ENCODE measurements at regions not wholly inside any gene's neighbourhood (a gene's known extent, or its start where the extent isn't known, plus 50 kb on each side); places are given as distances from the start of the nearest gene placed in this dataset.

DNA sequence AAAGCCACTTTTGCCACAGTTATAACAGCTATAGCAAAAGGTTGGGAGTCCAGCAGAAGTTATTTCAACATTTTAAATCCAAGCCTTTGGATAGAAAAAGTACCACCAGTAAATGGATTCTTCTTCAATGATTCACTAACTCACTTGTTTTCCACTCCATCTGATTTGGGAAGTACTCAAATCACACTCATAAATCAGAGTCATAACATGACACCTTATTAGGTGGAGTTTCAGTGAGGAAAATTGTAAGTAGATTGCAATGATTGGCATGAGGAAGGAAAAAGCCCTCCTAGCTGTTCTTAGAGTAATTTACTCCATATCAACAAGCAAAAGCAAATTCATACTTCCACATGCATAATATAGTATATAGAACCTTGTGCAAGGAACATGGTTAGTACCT lies 132.9 kb downstream of the NR4A2 start:
- H3K4me1 ChIP-seq: peaks cover 0 to 28% (median 0%) of the 10 kb centered on the region in 3 donors
- H3K36me3 ChIP-seq: no peaks in the 10 kb centered on the region
- H3K9me3 ChIP-seq: no peaks in the 10 kb centered on the region
- peak overlapping the region in 2 of 4 donors; percentile 34 to 57 for H3K27ac ChIP-seq
- TF ChIP-seq CTCF (IDR thresholded peaks at IDR 0.05): no peak
- TF ChIP-seq POLR2A (IDR thresholded peaks at IDR 0.05): no peak
- intact Hi-C loops (cut with DNase I): no loop called here
- DNase-seq: no peak
- no peak overlapping the region for H3K4me3 ChIP-seq
- H3K27me3 ChIP-seq: no peaks in the 10 kb centered on the region

DNA sequence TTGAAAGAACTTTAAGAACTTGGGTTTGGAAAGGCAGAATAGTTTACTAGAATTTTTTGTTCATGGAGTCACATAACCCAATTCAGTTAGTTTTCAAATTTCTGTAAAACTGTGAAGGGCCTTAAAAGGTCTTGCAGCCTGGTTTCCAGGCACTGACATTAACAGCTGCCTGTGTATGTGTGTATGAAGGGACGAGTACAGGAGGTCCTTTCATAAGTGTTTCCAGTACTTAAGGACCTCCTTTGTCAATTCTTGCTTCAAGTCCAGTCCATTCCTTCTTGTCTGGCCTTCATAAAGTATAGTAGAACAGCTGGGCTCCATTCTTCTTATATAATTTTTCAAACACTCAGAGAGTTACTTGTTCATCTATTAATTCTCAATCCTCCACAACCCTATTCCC lies 136.5 kb downstream of the NR4A2 start:
- Histone ChIP-seq H3K4me1 (peaks cover 0 to 40% (median 4%) of the 10 kb centered on the region in 3 donors), H3K27me3 (no peaks in the 10 kb centered on the region), H3K36me3 (no peaks in the 10 kb centered on the region), H3K27ac (no peak overlapping the region), H3K9me3 (no peaks in the 10 kb centered on the region), H3K4me3 (no peak overlapping the region)
- TF ChIP-seq CTCF (IDR thresholded peaks at IDR 0.05): no peak
- no peak for TF ChIP-seq POLR2A (IDR thresholded peaks at IDR 0.05)
- intact Hi-C loops (cut with DNase I): no loop called here
- 73 to 88% methylated on average over 1 of the region's 1 CpG for WGBS, 2 donors
- DNase-seq: no peak

DNA sequence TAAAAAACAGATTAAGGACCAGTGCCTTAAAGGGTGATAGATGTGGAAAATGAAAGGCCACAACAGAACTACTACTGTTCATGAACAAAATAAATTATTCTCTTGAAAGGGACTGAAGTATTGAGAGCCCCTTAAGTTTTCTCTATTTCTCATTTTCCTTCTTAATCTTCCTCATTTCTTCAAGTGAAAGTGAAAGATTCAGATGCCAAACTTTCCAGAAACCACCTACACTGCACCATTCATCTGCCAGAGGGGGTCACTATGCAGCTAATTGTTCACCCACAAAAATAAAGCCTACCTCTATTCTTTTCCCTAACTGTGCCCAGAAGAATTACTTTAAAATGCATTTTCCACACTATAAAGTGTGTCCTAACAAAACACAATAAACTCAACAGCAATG lies 140.1 kb downstream of the NR4A2 start:
- intact Hi-C loops (cut with DNase I): no loop called here

GRCh38 chr2:156191527-156191926 lies 141.0 kb downstream of the NR4A2 start:
- intact Hi-C loops (cut with DNase I): no loop called here

More for the DNA sequence above, 140.1 kb downstream of the NR4A2 start:
- TF ChIP-seq CTCF (IDR thresholded peaks at IDR 0.05): no peak
- no peak for TF ChIP-seq POLR2A (IDR thresholded peaks at IDR 0.05)
- H3K4me1 ChIP-seq: peaks cover 0 to 32% (median 4%) of the 10 kb centered on the region in 3 donors
- H3K36me3 ChIP-seq: no peaks in the 10 kb centered on the region
- H3K27ac ChIP-seq: no peak overlapping the region
- H3K27me3 ChIP-seq: no peaks in the 10 kb centered on the region
- H3K4me3 ChIP-seq: no peak overlapping the region
- DNase-seq: no peak
- no peaks in the 10 kb centered on the region for H3K9me3 ChIP-seq

DNA sequence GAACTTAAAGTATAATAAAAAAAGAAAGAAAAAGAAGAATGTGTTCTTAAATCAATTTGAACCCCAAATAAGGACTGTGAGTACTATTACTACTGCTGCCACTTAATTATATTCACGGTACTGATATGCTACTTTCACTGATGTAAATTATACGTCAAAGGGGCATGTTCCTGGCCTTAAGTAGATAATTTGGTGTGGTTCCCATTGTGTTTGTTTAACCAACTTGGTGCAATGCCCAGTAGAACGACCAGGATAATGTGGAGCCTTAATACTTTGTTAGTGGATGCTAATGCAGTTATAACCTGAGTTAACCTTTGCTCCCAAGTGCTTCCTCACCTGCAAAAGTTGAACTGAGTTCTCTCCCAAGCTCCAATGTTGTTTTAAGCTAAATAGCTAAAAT lies 142.0 kb downstream of the NR4A2 start:
- no peak for DNase-seq
- no peak overlapping the region for H3K27ac ChIP-seq
- peaks cover 0 to 32% (median 4%) of the 10 kb centered on the region in 3 donors for H3K4me1 ChIP-seq
- intact Hi-C loops (cut with DNase I): no loop called here
- no peak overlapping the region for H3K4me3 ChIP-seq
- no peak for TF ChIP-seq POLR2A (IDR thresholded peaks at IDR 0.05)
- TF ChIP-seq CTCF (IDR thresholded peaks at IDR 0.05): no peak
- 51 to 52% methylated on average over 3 of the region's 3 CpGs for WGBS, 2 donors
- H3K27me3 ChIP-seq: no peaks in the 10 kb centered on the region
- H3K36me3 ChIP-seq: no peaks in the 10 kb centered on the region
- no peaks in the 10 kb centered on the region for H3K9me3 ChIP-seq

More at GRCh38 chr2:156191527-156191926, 141.0 kb downstream of the NR4A2 start:
- H3K27ac ChIP-seq: no peak overlapping the region
- no peak for DNase-seq
- H3K9me3 ChIP-seq: no peaks in the 10 kb centered on the region
- H3K36me3 ChIP-seq: no peaks in the 10 kb centered on the region
- no peak overlapping the region for H3K4me3 ChIP-seq
- TF ChIP-seq POLR2A (IDR thresholded peaks at IDR 0.05) (no peak), CTCF (IDR thresholded peaks at IDR 0.05) (no peak)
- peaks cover 0 to 32% (median 4%) of the 10 kb centered on the region in 3 donors for H3K4me1 ChIP-seq
- 11 to 18% methylated on average over 2 of the region's 2 CpGs for WGBS, 2 donors
- H3K27me3 ChIP-seq: no peaks in the 10 kb centered on the region
